NB4 (cell line): ENCODE measurements at regions not wholly inside any gene's neighbourhood (a gene's known extent, or its start where the extent isn't known, plus 50 kb on each side); places are given as distances from the start of the nearest gene placed in this dataset.

Experiments used
- DNase-seq: peaks from one replicate; pipeline ENCODE4 v3.0.0; 2010; ENCODE audit warnings: low read depth
- H3K4me3 ChIP-seq: one replicate; pipeline ENCODE4 v1.5.1; 2011; ENCODE audit warnings: mild to moderate bottlenecking, low read depth, low read length, moderate library complexity
- MAX ChIP-seq: IDR thresholded peaks from 2 replicates; pipeline ENCODE4 v1.6.1; 2011; ENCODE audit warnings: low read depth, low read length
- MYC ChIP-seq: IDR thresholded peaks from 2 replicates; pipeline ENCODE4 v1.6.1; 2011; ENCODE audit warnings: low read depth, low read length
- POLR2A ChIP-seq: IDR thresholded peaks from 2 replicates; pipeline ENCODE4 v1.6.1; 2011; ENCODE audit warnings: mild to moderate bottlenecking; ENCODE audit not compliant: insufficient read length; ENCODE audit errors: extremely low read depth
- TF ChIP-seq, protein P1 (sequence below): IDR thresholded peaks from one replicate; pipeline ENCODE4 v1.5.1; 2012; ENCODE audit warnings: low read depth, low read length

DNA sequence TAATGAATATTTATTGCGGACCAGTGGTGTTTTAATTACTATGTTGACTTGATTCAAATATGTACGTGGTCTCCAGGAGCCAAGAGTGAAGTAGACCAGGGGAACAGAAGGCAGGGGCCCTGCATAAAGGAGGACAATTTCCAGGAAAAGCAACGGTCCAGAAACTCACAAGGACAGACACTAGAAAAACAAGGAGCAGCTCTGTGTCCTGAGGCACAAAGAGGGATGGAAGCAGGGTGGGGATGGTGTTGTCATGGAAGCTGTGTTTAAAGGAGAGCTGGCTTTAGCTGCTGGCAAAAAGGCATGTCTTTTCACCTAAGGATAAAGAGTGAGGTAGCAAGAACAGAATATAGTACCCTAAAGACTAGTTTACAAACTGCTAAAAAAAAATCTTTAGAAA, 254.1 kb upstream of the TENM3 start:
- no peak for DNase-seq
- TF ChIP-seq, protein P1, sequence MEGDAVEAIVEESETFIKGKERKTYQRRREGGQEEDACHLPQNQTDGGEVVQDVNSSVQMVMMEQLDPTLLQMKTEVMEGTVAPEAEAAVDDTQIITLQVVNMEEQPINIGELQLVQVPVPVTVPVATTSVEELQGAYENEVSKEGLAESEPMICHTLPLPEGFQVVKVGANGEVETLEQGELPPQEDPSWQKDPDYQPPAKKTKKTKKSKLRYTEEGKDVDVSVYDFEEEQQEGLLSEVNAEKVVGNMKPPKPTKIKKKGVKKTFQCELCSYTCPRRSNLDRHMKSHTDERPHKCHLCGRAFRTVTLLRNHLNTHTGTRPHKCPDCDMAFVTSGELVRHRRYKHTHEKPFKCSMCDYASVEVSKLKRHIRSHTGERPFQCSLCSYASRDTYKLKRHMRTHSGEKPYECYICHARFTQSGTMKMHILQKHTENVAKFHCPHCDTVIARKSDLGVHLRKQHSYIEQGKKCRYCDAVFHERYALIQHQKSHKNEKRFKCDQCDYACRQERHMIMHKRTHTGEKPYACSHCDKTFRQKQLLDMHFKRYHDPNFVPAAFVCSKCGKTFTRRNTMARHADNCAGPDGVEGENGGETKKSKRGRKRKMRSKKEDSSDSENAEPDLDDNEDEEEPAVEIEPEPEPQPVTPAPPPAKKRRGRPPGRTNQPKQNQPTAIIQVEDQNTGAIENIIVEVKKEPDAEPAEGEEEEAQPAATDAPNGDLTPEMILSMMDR: no peak
- TF ChIP-seq POLR2A: no peak
- no peak for TF ChIP-seq MYC
- TF ChIP-seq MAX: no peak
- H3K4me3 ChIP-seq: no peak overlapping the region

DNA sequence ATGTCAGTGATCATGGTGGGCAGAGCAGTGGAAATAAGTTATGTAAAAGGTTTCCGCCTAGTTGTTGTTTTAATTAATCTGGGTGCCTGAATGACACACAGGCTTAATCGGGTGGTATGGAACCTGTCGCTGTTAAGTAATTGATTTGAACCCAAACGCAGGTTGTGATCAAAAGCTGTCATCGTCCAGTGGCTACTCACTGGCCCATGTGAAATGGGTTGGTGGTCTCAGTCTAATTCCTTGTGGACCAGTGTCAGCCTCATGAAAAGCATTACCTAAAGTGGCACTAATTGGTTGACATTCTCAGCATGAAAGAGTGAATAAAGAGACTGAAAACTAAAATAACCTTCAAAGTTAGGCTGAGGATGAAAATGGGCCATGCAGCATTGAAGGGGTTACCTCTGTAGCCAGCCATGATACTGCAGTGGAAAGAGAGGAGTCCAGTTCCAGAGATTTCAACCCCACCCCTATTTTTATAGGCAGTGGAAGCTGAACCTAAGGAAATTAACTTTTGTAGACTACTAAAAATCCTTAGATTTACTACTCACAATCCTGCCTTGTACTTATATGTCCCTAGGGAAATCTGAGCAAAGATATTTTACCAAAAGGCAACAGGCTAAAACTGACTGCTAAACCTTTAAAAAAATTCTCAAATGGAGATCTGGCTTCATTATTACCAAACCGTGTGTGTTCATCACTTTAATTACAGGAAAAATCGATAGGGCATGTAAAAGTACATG, 251.7 kb upstream of the TENM3 start:
- H3K4me3 ChIP-seq: no peak overlapping the region
- DNase-seq: no peak
- no peak for TF ChIP-seq MAX
- no peak for TF ChIP-seq MYC
- TF ChIP-seq, protein P1: no peak
- no peak for TF ChIP-seq POLR2A

GRCh38 chr4:181998398-181999295, 244.6 kb upstream of the TENM3 start:
- no peak for DNase-seq
- TF ChIP-seq MAX (no peak), MYC (no peak), POLR2A (no peak)
- TF ChIP-seq, protein P1: no peak
- no peak overlapping the region for H3K4me3 ChIP-seq

DNA sequence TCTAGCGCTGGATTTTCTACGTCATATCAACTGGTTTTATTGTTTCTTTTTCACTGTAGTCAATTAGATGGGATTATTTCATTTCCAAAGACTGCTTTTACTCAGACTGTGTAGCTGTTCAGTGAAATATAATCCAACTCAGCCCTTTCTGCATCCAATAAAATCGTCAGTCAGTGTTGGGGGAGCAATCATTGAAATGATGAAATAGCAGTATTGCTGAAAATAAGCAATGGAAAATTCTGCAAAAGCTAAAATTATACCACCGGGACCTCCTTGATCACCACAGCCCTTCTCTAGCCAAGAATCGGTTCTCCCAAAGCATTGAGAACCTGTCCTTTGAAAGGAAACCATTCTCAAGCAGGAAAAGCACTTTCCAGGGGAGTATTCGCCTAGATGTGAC, 243.1 kb upstream of the TENM3 start:
- H3K4me3 ChIP-seq: no peak overlapping the region
- TF ChIP-seq POLR2A (no peak), MYC (no peak), MAX (no peak)
- TF ChIP-seq, protein P1: no peak
- DNase-seq: no peak

GRCh38 chr4:182010876-182011275, 232.3 kb upstream of the TENM3 start:
- no peak for DNase-seq
- TF ChIP-seq MYC (no peak), MAX (no peak), POLR2A (no peak)
- TF ChIP-seq, protein P1: no peak

More at GRCh38 chr4:182010876-182011275, 232.3 kb upstream of the TENM3 start:
- H3K4me3 ChIP-seq: no peak overlapping the region
